GM19467 (cell line): ENCODE measurements at regions not wholly inside any gene's neighbourhood (a gene's known extent, or its start where the extent isn't known, plus 50 kb on each side); places are given as distances from the start of the nearest gene placed in this dataset.
"Not testable (repeated sequence)": the region's sequence is repeated elsewhere in the genome, so short reads cannot be mapped to it uniquely, and the experiment has no call there.

ENCODE experiments used
- ATAC-seq: cut with Tn5 transposase; IDR thresholded peaks from one replicate; pipeline ENCODE4 v1.9.1; 2021; ENCODE audit warnings: mild to moderate bottlenecking, moderate library complexity; ENCODE audit not compliant: unreplicated experiment

- ATAC-seq, result not testable (repeated sequence)
These were observed 51.9 kb downstream of the DIPK2A start for GRCh38 chr3:144023543-144023942.

GRCh38 chr3:144028798-144029411, 57.3 kb downstream of the DIPK2A start:
- ATAC-seq, result peak; percentile 86

GRCh38 chr3:144029769-144030168, 58.1 kb downstream of the DIPK2A start:
- ATAC-seq, result no peak

- no peak for ATAC-seq
These were observed 60.3 kb downstream of the DIPK2A start for GRCh38 chr3:144031938-144032337.

- peak; percentile 56 for ATAC-seq
These were observed 61.1 kb downstream of the DIPK2A start for GRCh38 chr3:144032531-144033239.

- ATAC-seq, result no peak
These were observed 61.6 kb downstream of the DIPK2A start for GRCh38 chr3:144033240-144033589.

- ATAC-seq, result no peak
These were observed 62.2 kb downstream of the DIPK2A start for GRCh38 chr3:144033863-144034262.

GRCh38 chr3:144034715-144035290, 63.2 kb downstream of the DIPK2A start:
- no peak for ATAC-seq

GRCh38 chr3:144036498-144036897, 64.9 kb downstream of the DIPK2A start:
- no peak for ATAC-seq

GRCh38 chr3:144039661-144040060, 68.0 kb downstream of the DIPK2A start:
- no peak for ATAC-seq

- ATAC-seq, result no peak
These were observed 70.4 kb downstream of the DIPK2A start for GRCh38 chr3:144041960-144042556.

- no peak for ATAC-seq
These were observed 74.1 kb downstream of the DIPK2A start for GRCh38 chr3:144045766-144046165.

- no peak for ATAC-seq
These were observed 77.8 kb downstream of the DIPK2A start for GRCh38 chr3:144049374-144049773.

- no peak for ATAC-seq
These were observed 79.6 kb downstream of the DIPK2A start for GRCh38 chr3:144051211-144051610.

- ATAC-seq, result no peak
These were observed 80.7 kb downstream of the DIPK2A start for GRCh38 chr3:144052275-144052674.

- no peak for ATAC-seq
These were observed 81.5 kb downstream of the DIPK2A start for GRCh38 chr3:144053121-144053520.

GRCh38 chr3:144054766-144055165, 83.1 kb downstream of the DIPK2A start:
- no peak for ATAC-seq

- ATAC-seq, result no peak
These were observed 84.0 kb downstream of the DIPK2A start for GRCh38 chr3:144055604-144056003.

- ATAC-seq, result no peak
These were observed 87.1 kb downstream of the DIPK2A start for GRCh38 chr3:144058713-144059112.

GRCh38 chr3:144059481-144059880, 87.9 kb downstream of the DIPK2A start:
- ATAC-seq, result no peak

GRCh38 chr3:144060881-144061280, 89.3 kb downstream of the DIPK2A start:
- ATAC-seq, result no peak

- no peak for ATAC-seq
These were observed 91.7 kb downstream of the DIPK2A start for GRCh38 chr3:144063306-144063705.
